ENCODE measurements at regions not wholly inside any gene's neighbourhood (a gene's known extent, or its start where the extent isn't known, plus 50 kb on each side); places are given as distances from the start of the nearest gene placed in this dataset.

GRCh38 chr2:138296365-138296764 lies 205.2 kb upstream of the SPOPL start:
- TF ChIP-seq EZH2 (IDR thresholded peaks at IDR 0.05) (no peak), POLR2AphosphoS5 (IDR thresholded peaks at IDR 0.05; ENCODE audit: borderline replicate concordance, low read depth, low read length) (no peak), FOXP2 (optimal IDR thresholded peaks at IDR 0.05; ENCODE audit: control extremely low read depth, extremely low read length, insufficient read depth) (no peak)

Measured in SK-N-MC (cell line).